GM13976 (cell line): ENCODE measurements at regions not wholly inside any gene's neighbourhood (a gene's known extent, or its start where the extent isn't known, plus 50 kb on each side); places are given as distances from the start of the nearest gene placed in this dataset.

Source experiments
- DNase-seq: peaks from one replicate; pipeline ENCODE4 v3.0.0; 2012; ENCODE audit warnings: low spot score
- CTCF ChIP-seq: IDR thresholded peaks from 2 replicates; pipeline ENCODE4 v1.5.1; 2012; ENCODE audit warnings: borderline replicate concordance, mild to moderate bottlenecking; ENCODE audit not compliant: insufficient read depth; ENCODE audit errors: extremely low read depth, missing control alignments, control extremely low read depth
- in situ Hi-C: fragments of 300-500 bp; cut with MboI; formaldehyde crosslinking; loops from one replicate; pipeline ENCODE4 v1.12.0; 2022; ENCODE audit warnings: low sequenced_read_pairs, mixed read lengths, inconsistent platforms; ENCODE audit not compliant: unreplicated experiment

GRCh38 chr3:74268753-74269152, 345.7 kb downstream of the CNTN3 start:
- in situ Hi-C loops = no loop called here
- no peak for TF ChIP-seq CTCF
- DNase-seq = no peak

GRCh38 chr3:74267588-74268184, 346.8 kb downstream of the CNTN3 start:
- in situ Hi-C loops = no loop called here
- peak; percentile 22 for TF ChIP-seq CTCF
- DNase-seq = peak; percentile 3

- DNase-seq = no peak
- TF ChIP-seq CTCF = no peak
- in situ Hi-C loops = no loop called here
These were observed 347.3 kb downstream of the CNTN3 start for GRCh38 chr3:74267131-74267530.

- DNase-seq = no peak
- TF ChIP-seq CTCF = no peak
- in situ Hi-C loops = no loop called here
These were observed 349.4 kb downstream of the CNTN3 start for GRCh38 chr3:74265069-74265468.

GRCh38 chr3:74263031-74263430, 351.4 kb downstream of the CNTN3 start:
- in situ Hi-C loops = no loop called here
- TF ChIP-seq CTCF = no peak
- no peak for DNase-seq

- in situ Hi-C loops = no loop called here
- DNase-seq = no peak
- no peak for TF ChIP-seq CTCF
These were observed 381.4 kb downstream of the CNTN3 start for GRCh38 chr3:74233091-74233490.
